GM23338 (cell line): ENCODE measurements at regions not wholly inside any gene's neighbourhood (a gene's known extent, or its start where the extent isn't known, plus 50 kb on each side); places are given as distances from the start of the nearest gene placed in this dataset.
A peak's percentile ranks its signal among the peaks of the same experiment; 100 is the strongest.

Source experiments
- ATAC-seq: fragments of 200-7000 bp; cut with Tn5 transposase; 3 replicates; pipeline ENCODE4 v1.9.1; 2020
- DNase-seq: peaks from one replicate; pipeline ENCODE4 v3.0.0-alpha.2; 2015; ENCODE audit warnings: low spot score
- H2AFZ ChIP-seq: fragments of 200-600 bp; sonication (generic); 2 replicates; pipeline ENCODE4 v1.8.0; 2016; ENCODE audit warnings: antibody characterized with exemption, mild to moderate bottlenecking, moderate library complexity
- H3F3A ChIP-seq: fragments of 200-600 bp; sonication (generic); replicated peaks from 2 replicates; pipeline ENCODE4 v1.8.0; 2017; ENCODE audit warnings: antibody characterized with exemption, mixed run types, low read depth
- H3K27ac ChIP-seq: fragments of 200-600 bp; sonication (generic); 2 replicates; pipeline ENCODE4 v1.6.1; 2016; ENCODE audit warnings: low read depth
- H3K27me3 ChIP-seq: fragments of 200-600 bp; sonication (generic); 2 replicates; pipeline ENCODE4 v1.8.0; 2016; ENCODE audit warnings: mild to moderate bottlenecking, mixed run types, moderate library complexity; ENCODE audit not compliant: insufficient read depth
- H3K36me3 ChIP-seq: fragments of 200-600 bp; sonication (generic); 2 replicates; pipeline ENCODE4 v1.8.0; 2016; ENCODE audit warnings: mild to moderate bottlenecking; ENCODE audit not compliant: insufficient read depth
- H3K4me1 ChIP-seq: fragments of 200-600 bp; sonication (generic); 2 replicates; pipeline ENCODE4 v1.8.0; 2016; ENCODE audit warnings: mild to moderate bottlenecking, moderate library complexity; ENCODE audit not compliant: insufficient read depth
- H3K4me2 ChIP-seq: fragments of 200-600 bp; sonication (generic); 2 replicates; pipeline ENCODE4 v1.7.1; 2017; ENCODE audit warnings: mixed run types
- H3K4me3 ChIP-seq: fragments of 200-600 bp; sonication (generic); 2 replicates; pipeline ENCODE4 v1.6.1; 2016; ENCODE audit warnings: mixed run types
- H3K79me2 ChIP-seq: fragments of 200-600 bp; sonication (generic); replicated peaks from 2 replicates; pipeline ENCODE4 v1.8.0; 2017; ENCODE audit warnings: mild to moderate bottlenecking; ENCODE audit not compliant: insufficient read depth
- H3K9me2 ChIP-seq: fragments of 200-600 bp; sonication (generic); 2 replicates; pipeline ENCODE4 v1.8.0; 2017; ENCODE audit not compliant: insufficient read depth
- H4K20me1 ChIP-seq: fragments of 200-600 bp; sonication (generic); replicated peaks from 2 replicates; pipeline ENCODE4 v1.8.0; 2017; ENCODE audit warnings: mild to moderate bottlenecking; ENCODE audit not compliant: insufficient read depth
- H3K27ac Mint-ChIP-seq: 2 replicates; pipeline ENCODE4 v1.8.0; 2020; ENCODE audit warnings: inconsistent platforms, mild to moderate bottlenecking, moderate library complexity, mixed read lengths
- H3K27me3 Mint-ChIP-seq: 3 replicates; pipeline ENCODE4 v1.8.0; 2022; ENCODE audit warnings: low read depth, mild to moderate bottlenecking, moderate library complexity, mixed read lengths, inconsistent platforms; ENCODE audit not compliant: insufficient read depth, poor library complexity
- H3K36me3 Mint-ChIP-seq: 3 replicates; pipeline ENCODE4 v1.8.0; 2021; ENCODE audit warnings: low read depth, mild to moderate bottlenecking, inconsistent platforms, moderate library complexity, mixed read lengths
- H3K4me1 Mint-ChIP-seq: 3 replicates; pipeline ENCODE4 v1.8.0; 2020; ENCODE audit warnings: mild to moderate bottlenecking, inconsistent platforms, mixed read lengths
- H3K4me3 Mint-ChIP-seq: 3 replicates; pipeline ENCODE4 v1.8.0; 2021; ENCODE audit warnings: moderate library complexity, mild to moderate bottlenecking, inconsistent platforms, mixed read lengths
- H3K9me3 Mint-ChIP-seq: 3 replicates; pipeline ENCODE4 v1.8.0; 2020; ENCODE audit warnings: moderate library complexity, mild to moderate bottlenecking, inconsistent platforms, mixed read lengths
- CREB1 ChIP-seq: fragments of 250-450 bp; sonication (Bioruptor Pico); IDR thresholded peaks from 2 replicates; pipeline ENCODE4 v1.5.0; 2020; ENCODE audit warnings: low read depth, mild to moderate bottlenecking, moderate library complexity
- CTCF ChIP-seq, 2 experiments: fragments of 200-600 bp in 1 of 2; sonication (generic) in 1 of 2; conservative IDR thresholded peaks; 2 replicates each; pipeline versions ENCODE4 v1.5.1 to v1.6.1; 2016 to 2017; ENCODE audit warnings: antibody characterized with exemption in 2 of 2, low read depth in 2 of 2, mild to moderate bottlenecking in 2 of 2, moderate library complexity in 1 of 2
- ETS1 ChIP-seq: IDR thresholded peaks from 2 replicates; pipeline ENCODE4 v1.6.1; 2016; ENCODE audit warnings: antibody characterized with exemption
- EZH2 ChIP-seq: fragments of 200-600 bp; sonication (generic); IDR thresholded peaks from one replicate; pipeline ENCODE4 v1.8.0; 2017; ENCODE audit warnings: antibody characterized with exemption, mild to moderate bottlenecking, low read depth; ENCODE audit not compliant: unreplicated experiment
- EZH2phosphoT487 ChIP-seq: fragments of 200-600 bp; sonication (generic); IDR thresholded peaks from one replicate; pipeline ENCODE4 v1.8.1; 2018; ENCODE audit warnings: antibody characterized with exemption; ENCODE audit not compliant: unreplicated experiment
- JUNB ChIP-seq: IDR thresholded peaks from one replicate; pipeline ENCODE4 v1.6.1; 2016; ENCODE audit warnings: antibody characterized with exemption; ENCODE audit not compliant: unreplicated experiment
- NANOG ChIP-seq: IDR thresholded peaks from 2 replicates; pipeline ENCODE4 v1.6.1; 2016; ENCODE audit warnings: antibody characterized with exemption, borderline replicate concordance
- POLR2AphosphoS5 ChIP-seq: IDR thresholded peaks from 2 replicates; pipeline ENCODE4 v1.6.1; 2016; ENCODE audit warnings: antibody characterized with exemption, low read depth
- REST ChIP-seq: IDR thresholded peaks from one replicate; pipeline ENCODE4 v1.6.1; 2018; ENCODE audit warnings: antibody characterized with exemption; ENCODE audit not compliant: unreplicated experiment
- STAT1 ChIP-seq: IDR thresholded peaks from one replicate; pipeline ENCODE4 v1.6.1; 2016; ENCODE audit warnings: antibody characterized with exemption; ENCODE audit not compliant: unreplicated experiment
- ZNF114 ChIP-seq: fragments of 250-450 bp; sonication (Bioruptor Pico); IDR thresholded peaks from 2 replicates; pipeline ENCODE4 v1.5.0; 2020; ENCODE audit warnings: mild to moderate bottlenecking, moderate library complexity
- ZNF331 ChIP-seq: fragments of 250-450 bp; sonication (Bioruptor Pico); IDR thresholded peaks from 2 replicates; pipeline ENCODE4 v1.5.0; 2020; ENCODE audit warnings: low read depth, mild to moderate bottlenecking, moderate library complexity
- ZNF462 ChIP-seq: fragments of 250-450 bp; sonication (Bioruptor Pico); IDR thresholded peaks from 2 replicates; pipeline ENCODE4 v1.5.0; 2020; ENCODE audit warnings: mild to moderate bottlenecking, moderate library complexity

GRCh38 chr10:10803278-10803677, 214.4 kb upstream of the CELF2 start:
- no peak overlapping the region for H3K27ac ChIP-seq
- TF ChIP-seq ZNF462 (CRISPR knock-in tag) (no peak), CREB1 (CRISPR knock-in tag) (no peak), CTCF (conservative IDR thresholded peaks at IDR 0.05; ENCODE audit: low read depth in 2 of 2) (no peak), ETS1 (no peak), EZH2 (no peak), ZNF114 (CRISPR knock-in tag) (no peak), STAT1 (no peak), REST (no peak), JUNB (no peak), POLR2AphosphoS5 (no peak), EZH2phosphoT487 (no peak), NANOG (no peak), ZNF331 (CRISPR knock-in tag) (no peak)
- H3K36me3 ChIP-seq = no peaks in the 10 kb centered on the region
- Mint-ChIP-seq H3K4me1 (peaks cover 15% of the 10 kb centered on the region), H3K27ac (no peak overlapping the region), H3K27me3 (peaks cover 6% of the 10 kb centered on the region), H3K36me3 (no peaks in the 10 kb centered on the region; the same call in 2 of the 3 replicates), H3K9me3 (peaks cover 4% of the 10 kb centered on the region; the same call in 2 of the 3 replicates), H3K4me3 (no peak overlapping the region)
- no peak overlapping the region for H3K4me3 ChIP-seq
- peak overlapping the region; percentile 44; the same call in 1 of the 2 replicates for H2AFZ ChIP-seq
- peaks cover 10% of the 10 kb centered on the region for H3K9me2 ChIP-seq
- no peaks in the 10 kb centered on the region for H3F3A ChIP-seq
- no peak overlapping the region for H3K4me2 ChIP-seq
- H3K79me2 ChIP-seq = no peaks in the 10 kb centered on the region
- no peaks in the 10 kb centered on the region for H3K27me3 ChIP-seq
- no peak for ATAC-seq
- no peaks in the 10 kb centered on the region for H4K20me1 ChIP-seq
- peaks cover 1% of the 10 kb centered on the region for H3K4me1 ChIP-seq
- no peak for DNase-seq
